HCT116 (cell line): ENCODE measurements at regions not wholly inside any gene's neighbourhood (a gene's known extent, or its start where the extent isn't known, plus 50 kb on each side); places are given as distances from the start of the nearest gene placed in this dataset.
A peak's percentile ranks its signal among the peaks of the same experiment; 100 is the strongest.

Source experiments
- ATAC-seq: fragments of 200-7000 bp; cut with Tn5 transposase; 2 replicates; pipeline ENCODE4 v1.9.1; 2020; ENCODE audit warnings: mild to moderate bottlenecking, moderate library complexity
- BruUV-seq: library from RNA; stranded (reverse); fragments of 400-500 nt; replicated peaks from 2 replicates; lab custom pipeline; 2021; lab: Mats Ljungman, UMichigan
- CTCF ChIA-PET: fragments of 300-600 bp; sonication (Branson Sonifier 250); formaldehyde crosslinking; loops from one replicate; lab custom pipeline; 2021; ENCODE audit warnings: antibody characterized with exemption; lab: Charles Lee
- POLR2A ChIA-PET: fragments of 300-600, 350-600 bp; sonication (Branson Sonifier 250); formaldehyde crosslinking; loops from one replicate; lab custom pipeline; 2021; ENCODE audit warnings: antibody characterized with exemption; lab: Charles Lee
- RAD21 ChIA-PET, 2 experiments: fragments of 300-600 bp; sonication (Branson Sonifier 250); formaldehyde crosslinking; loops; one replicate each; lab custom pipeline; 2023; ENCODE audit warnings: low total read pairs in 2 of 2; ENCODE audit not compliant: uncharacterized antibody in 2 of 2, unreplicated experiment in 2 of 2, low non-redundant PET in 1 of 2; lab: Charles Lee
- DNase-seq: peaks from one replicate; pipeline ENCODE4 v3.0.0-alpha.2; 2010; ENCODE audit warnings: low read depth, low spot score
- H2AFZ ChIP-seq: fragments of 200-600 bp; shearing (Covaris generic), sonication (generic); 2 replicates; pipeline ENCODE4 v1.6.1; 2017; ENCODE audit warnings: low read depth, mixed run types, mixed read lengths, antibody characterized with exemption, low read length; ENCODE audit not compliant: poor library complexity, severe bottlenecking
- H3K27ac ChIP-seq: 2 replicates; pipeline ENCODE4 v1.5.1; 2012; ENCODE audit warnings: low read depth, low read length
- H3K27me3 ChIP-seq: fragments of 200-600 bp; sonication (generic); 2 replicates; pipeline ENCODE4 v1.6.1; 2016; ENCODE audit warnings: mixed run types, low read length, mixed read lengths; ENCODE audit not compliant: insufficient read depth
- H3K36me3 ChIP-seq, 2 experiments: fragments of 200-500 bp in 1 of 2; fragments of 200-600 bp in 1 of 2; sonication (Bioruptor generic) in 1 of 2; sonication (generic) in 1 of 2; 2 replicates each; pipeline versions ENCODE4 v1.5.1 to v1.6.1; 2014 to 2016; ENCODE audit warnings: low read length in 2 of 2, inconsistent platforms in 1 of 2, mixed read lengths in 1 of 2, mixed run types in 1 of 2; ENCODE audit not compliant: insufficient read depth in 2 of 2, control insufficient read depth in 1 of 2
- H3K4me1 ChIP-seq, 2 experiments: fragments of 200-600 bp in 1 of 2; sonication (generic) in 1 of 2; 2 replicates each; pipeline versions ENCODE4 v1.5.1 to v1.6.1; 2012 to 2017; ENCODE audit warnings: low read length in 2 of 2, inconsistent platforms in 1 of 2, mild to moderate bottlenecking in 1 of 2, mixed read lengths in 1 of 2, mixed run types in 1 of 2, moderate library complexity in 1 of 2; ENCODE audit not compliant: insufficient read depth in 2 of 2, control insufficient read depth in 1 of 2
- H3K4me2 ChIP-seq: fragments of 200-600 bp; sonication (generic); 2 replicates; pipeline ENCODE4 v1.6.1; 2017; ENCODE audit warnings: mixed run types, low read length, mixed read lengths
- H3K4me3 ChIP-seq, 2 experiments: fragments of 200-600 bp in 1 of 2; sonication (generic) in 1 of 2; replicated peaks in 1 of 2; 2 replicates each; pipeline ENCODE4 v1.5.1; 2011 to 2016; ENCODE audit warnings: low read length in 2 of 2, control low read depth in 1 of 2, low read depth in 1 of 2, mild to moderate bottlenecking in 1 of 2, mixed read lengths in 1 of 2, mixed run types in 1 of 2
- H3K79me2 ChIP-seq: fragments of 200-600 bp; sonication (generic); 2 replicates; pipeline ENCODE4 v1.6.1; 2017; ENCODE audit warnings: mild to moderate bottlenecking, mixed run types, low read length, moderate library complexity, mixed read lengths; ENCODE audit not compliant: insufficient read depth
- H3K9ac ChIP-seq: fragments of 200-600 bp; sonication (generic); 2 replicates; pipeline ENCODE4 v1.6.1; 2016; ENCODE audit warnings: low read length, mixed read lengths
- H3K9me2 ChIP-seq: fragments of 200-600 bp; sonication (generic), shearing (Covaris generic); 2 replicates; pipeline ENCODE4 v1.6.1; 2017; ENCODE audit warnings: mixed run types, mild to moderate bottlenecking, moderate library complexity; ENCODE audit not compliant: insufficient read depth
- H3K9me3 ChIP-seq, 2 experiments: fragments of 200-500 bp in 1 of 2; fragments of 200-600 bp in 1 of 2; sonication (Bioruptor generic) in 1 of 2; sonication (generic) in 1 of 2; 2 replicates each; pipeline ENCODE4 v1.6.1; 2014 to 2017; ENCODE audit warnings: low read length in 2 of 2, mixed read lengths in 2 of 2, inconsistent platforms in 1 of 2, low read depth in 1 of 2, mild to moderate bottlenecking in 1 of 2, mixed run types in 1 of 2, moderate library complexity in 1 of 2; ENCODE audit not compliant: control insufficient read depth in 1 of 2, insufficient read depth in 1 of 2
- H4K20me1 ChIP-seq: fragments of 200-600 bp; sonication (generic), shearing (Covaris generic); 2 replicates; pipeline ENCODE4 v1.6.1; 2017; ENCODE audit warnings: mixed run types, mild to moderate bottlenecking, moderate library complexity; ENCODE audit not compliant: insufficient read depth
- ELF1 ChIP-seq: IDR thresholded peaks from 2 replicates; pipeline ENCODE4 v1.6.1; 2012; ENCODE audit warnings: low read depth, borderline replicate concordance
- EZH2 ChIP-seq: fragments of 200-600 bp; sonication (generic); IDR thresholded peaks from 2 replicates; pipeline ENCODE4 v1.6.1; 2017; ENCODE audit warnings: antibody characterized with exemption, mixed run types
- FOSL1 ChIP-seq: IDR thresholded peaks from 2 replicates; pipeline ENCODE4 v1.6.1; 2012; ENCODE audit warnings: low read depth
- ZBTB33 ChIP-seq: IDR thresholded peaks from 2 replicates; pipeline ENCODE4 v1.6.1; 2011; ENCODE audit warnings: mild to moderate bottlenecking, low read length, moderate library complexity; ENCODE audit not compliant: insufficient replicate concordance; ENCODE audit errors: extremely low read depth
- intact Hi-C: fragments of 100-400 bp; cut with micrococcal nuclease; formaldehyde crosslinking; loops from 2 replicates; pipeline ENCODE4 v1.10.0; 2022
- TF ChIP-seq, protein P1 (sequence below): IDR thresholded peaks from 2 replicates; pipeline ENCODE4 v1.6.1; 2012; ENCODE audit warnings: low read depth

DNA sequence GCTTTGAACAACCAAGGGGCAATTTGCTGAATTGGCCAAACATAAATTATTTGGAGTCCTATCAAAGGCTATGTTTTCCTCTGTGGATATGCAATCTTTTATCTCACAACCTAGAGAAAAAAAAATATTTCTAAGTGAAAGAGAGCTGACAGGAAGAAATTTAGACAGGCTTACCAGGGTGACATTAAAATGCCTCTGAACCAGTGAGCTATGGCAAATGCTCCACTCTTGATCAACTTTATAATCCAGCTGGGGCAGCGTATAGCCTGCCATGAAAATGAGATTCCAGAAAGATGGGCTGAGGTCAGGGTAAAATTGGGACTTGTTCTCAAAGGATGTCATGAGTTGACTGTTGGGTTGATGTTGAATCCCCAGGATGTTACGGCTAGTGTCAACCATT lies 399.3 kb upstream of the TRPC7 start:
- H3K9ac ChIP-seq: no peak overlapping the region
- no peak overlapping the region for H3K4me3 ChIP-seq
- RAD21 ChIA-PET: no interaction called here
- no peak overlapping the region for H3K4me2 ChIP-seq
- intact Hi-C loops: no loop called here
- no peak overlapping the region for H3K27ac ChIP-seq
- H4K20me1 ChIP-seq: no peaks in the 10 kb centered on the region
- TF ChIP-seq EZH2 (no peak), ZBTB33 (no peak), ELF1 (no peak)
- H2AFZ ChIP-seq: no peak overlapping the region
- CTCF ChIA-PET: no interaction called here
- ATAC-seq (no peak), DNase-seq (no peak)
- BruUV-seq: no TSS peak
- no peaks in the 10 kb centered on the region for H3K27me3 ChIP-seq
- no peaks in the 10 kb centered on the region for H3K4me1 ChIP-seq
- no peaks in the 10 kb centered on the region for H3K79me2 ChIP-seq
- POLR2A ChIA-PET: no interaction called here
- no peaks in the 10 kb centered on the region for H3K36me3 ChIP-seq
- no peaks in the 10 kb centered on the region for H3K9me2 ChIP-seq
- H3K9me3 ChIP-seq: no peaks in the 10 kb centered on the region

- intact Hi-C loops: no loop called here
- H3K4me1 ChIP-seq: no peaks in the 10 kb centered on the region
- H3K36me3 ChIP-seq: no peaks in the 10 kb centered on the region
- ChIA-PET POLR2A (no interaction called here), CTCF (no interaction called here), RAD21 (no interaction called here)
- no peak overlapping the region for H3K4me3 ChIP-seq
- H3K9me2 ChIP-seq: no peaks in the 10 kb centered on the region
- no peaks in the 10 kb centered on the region for H3K9me3 ChIP-seq
- H4K20me1 ChIP-seq: no peaks in the 10 kb centered on the region
- no peak for ATAC-seq
- H3K27ac ChIP-seq: no peak overlapping the region
- no peak for TF ChIP-seq FOSL1
- TF ChIP-seq, protein P1, sequence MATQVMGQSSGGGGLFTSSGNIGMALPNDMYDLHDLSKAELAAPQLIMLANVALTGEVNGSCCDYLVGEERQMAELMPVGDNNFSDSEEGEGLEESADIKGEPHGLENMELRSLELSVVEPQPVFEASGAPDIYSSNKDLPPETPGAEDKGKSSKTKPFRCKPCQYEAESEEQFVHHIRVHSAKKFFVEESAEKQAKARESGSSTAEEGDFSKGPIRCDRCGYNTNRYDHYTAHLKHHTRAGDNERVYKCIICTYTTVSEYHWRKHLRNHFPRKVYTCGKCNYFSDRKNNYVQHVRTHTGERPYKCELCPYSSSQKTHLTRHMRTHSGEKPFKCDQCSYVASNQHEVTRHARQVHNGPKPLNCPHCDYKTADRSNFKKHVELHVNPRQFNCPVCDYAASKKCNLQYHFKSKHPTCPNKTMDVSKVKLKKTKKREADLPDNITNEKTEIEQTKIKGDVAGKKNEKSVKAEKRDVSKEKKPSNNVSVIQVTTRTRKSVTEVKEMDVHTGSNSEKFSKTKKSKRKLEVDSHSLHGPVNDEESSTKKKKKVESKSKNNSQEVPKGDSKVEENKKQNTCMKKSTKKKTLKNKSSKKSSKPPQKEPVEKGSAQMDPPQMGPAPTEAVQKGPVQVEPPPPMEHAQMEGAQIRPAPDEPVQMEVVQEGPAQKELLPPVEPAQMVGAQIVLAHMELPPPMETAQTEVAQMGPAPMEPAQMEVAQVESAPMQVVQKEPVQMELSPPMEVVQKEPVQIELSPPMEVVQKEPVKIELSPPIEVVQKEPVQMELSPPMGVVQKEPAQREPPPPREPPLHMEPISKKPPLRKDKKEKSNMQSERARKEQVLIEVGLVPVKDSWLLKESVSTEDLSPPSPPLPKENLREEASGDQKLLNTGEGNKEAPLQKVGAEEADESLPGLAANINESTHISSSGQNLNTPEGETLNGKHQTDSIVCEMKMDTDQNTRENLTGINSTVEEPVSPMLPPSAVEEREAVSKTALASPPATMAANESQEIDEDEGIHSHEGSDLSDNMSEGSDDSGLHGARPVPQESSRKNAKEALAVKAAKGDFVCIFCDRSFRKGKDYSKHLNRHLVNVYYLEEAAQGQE: peak; percentile 15
- no peak overlapping the region for H2AFZ ChIP-seq
- BruUV-seq: no TSS peak
- no peaks in the 10 kb centered on the region for H3K79me2 ChIP-seq
- no peak overlapping the region for H3K4me2 ChIP-seq
- H3K9ac ChIP-seq: no peak overlapping the region
- DNase-seq: no peak
- no peaks in the 10 kb centered on the region; the same call in 1 of the 2 replicates for H3K27me3 ChIP-seq
These were observed 398.2 kb upstream of the TRPC7 start for GRCh38 chr5:136763548-136763947.
